ENCODE measurements at regions not wholly inside any gene's neighbourhood (a gene's known extent, or its start where the extent isn't known, plus 50 kb on each side); places are given as distances from the start of the nearest gene placed in this dataset.

DNA sequence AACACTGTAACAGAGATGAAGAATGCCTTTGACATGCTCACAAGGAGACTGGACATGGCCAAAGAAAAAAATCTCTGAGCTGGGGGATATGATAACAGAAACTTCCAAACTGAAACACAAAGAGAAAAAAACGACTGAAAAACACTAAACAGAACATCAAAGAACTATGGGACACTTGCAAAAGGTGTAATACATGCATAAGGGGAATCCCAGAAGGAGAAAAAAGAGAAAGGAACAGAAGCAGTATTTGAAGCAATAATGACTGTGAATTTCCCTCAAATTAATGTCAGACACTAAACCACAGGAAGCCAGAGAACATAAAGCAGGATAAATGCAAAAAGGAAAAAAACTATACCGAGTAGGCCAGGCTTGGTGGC is 117.4 kb upstream of the ARID1B start:
- WGBS, result 85% methylated on average over 2 of the region's 2 CpGs

DNA sequence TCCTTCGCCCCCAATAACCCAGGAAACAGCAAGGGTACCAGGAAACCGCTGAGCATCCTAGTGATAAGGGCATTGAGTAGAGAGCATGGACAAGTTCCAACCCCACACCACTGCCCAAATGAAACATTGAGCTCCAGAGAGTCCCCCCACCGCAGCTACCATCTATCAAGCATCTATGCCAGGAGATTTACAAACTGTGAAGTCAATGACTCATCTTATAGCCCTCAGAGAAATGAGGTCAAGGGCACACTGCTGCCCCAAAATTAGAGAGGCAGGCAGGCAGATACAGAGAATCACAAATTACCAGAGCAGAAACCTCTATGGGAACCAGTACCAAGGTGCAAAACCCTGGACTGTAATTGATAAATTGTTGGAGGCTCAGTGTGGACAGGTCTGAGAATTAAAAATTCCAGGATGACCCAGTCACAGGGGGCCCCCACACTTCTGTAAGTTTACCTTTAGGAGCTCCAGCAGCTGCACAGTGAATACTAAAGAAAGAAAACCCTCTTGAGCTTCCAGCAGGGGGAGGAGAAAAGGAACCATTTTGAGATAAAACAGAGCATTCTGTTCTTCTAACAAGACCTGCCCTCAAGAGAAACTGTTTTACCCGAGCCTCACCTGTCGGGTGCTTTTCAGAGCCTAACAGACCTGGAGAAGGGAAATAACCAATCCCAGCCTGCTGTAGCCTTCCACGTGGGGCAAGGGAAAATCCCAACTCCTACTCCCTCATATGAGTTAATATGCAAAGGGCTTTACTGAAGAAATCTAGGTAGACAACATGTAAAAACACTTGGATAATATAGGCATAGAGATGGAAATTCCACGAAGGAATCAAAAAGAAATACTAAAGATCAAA is 118.0 kb upstream of the ARID1B start:
- WGBS, result 83% methylated on average over 7 of the region's 7 CpGs

More for the DNA sequence above, 117.4 kb upstream of the ARID1B start:
- TF ChIP-seq POLR2A (IDR thresholded peaks at IDR 0.05) (no peak), CTCF (IDR thresholded peaks at IDR 0.05) (no peak), POLR2AphosphoS5 (IDR thresholded peaks at IDR 0.05) (no peak)
- DNase-seq (ENCODE audit: low spot score), result no peak
- H3K9me3 ChIP-seq, result no peaks in the 10 kb centered on the region
- H3K27ac ChIP-seq, result no peak overlapping the region
- intact Hi-C loops (cut with DNase I), result no loop called here
- H3K4me3 ChIP-seq, result no peak overlapping the region
- H3K4me1 ChIP-seq (replicated peaks), result no peaks in the 10 kb centered on the region
- no peaks in the 10 kb centered on the region for H3K36me3 ChIP-seq
- no peaks in the 10 kb centered on the region for H3K27me3 ChIP-seq (replicated peaks; ENCODE audit: insufficient read depth)

DNA sequence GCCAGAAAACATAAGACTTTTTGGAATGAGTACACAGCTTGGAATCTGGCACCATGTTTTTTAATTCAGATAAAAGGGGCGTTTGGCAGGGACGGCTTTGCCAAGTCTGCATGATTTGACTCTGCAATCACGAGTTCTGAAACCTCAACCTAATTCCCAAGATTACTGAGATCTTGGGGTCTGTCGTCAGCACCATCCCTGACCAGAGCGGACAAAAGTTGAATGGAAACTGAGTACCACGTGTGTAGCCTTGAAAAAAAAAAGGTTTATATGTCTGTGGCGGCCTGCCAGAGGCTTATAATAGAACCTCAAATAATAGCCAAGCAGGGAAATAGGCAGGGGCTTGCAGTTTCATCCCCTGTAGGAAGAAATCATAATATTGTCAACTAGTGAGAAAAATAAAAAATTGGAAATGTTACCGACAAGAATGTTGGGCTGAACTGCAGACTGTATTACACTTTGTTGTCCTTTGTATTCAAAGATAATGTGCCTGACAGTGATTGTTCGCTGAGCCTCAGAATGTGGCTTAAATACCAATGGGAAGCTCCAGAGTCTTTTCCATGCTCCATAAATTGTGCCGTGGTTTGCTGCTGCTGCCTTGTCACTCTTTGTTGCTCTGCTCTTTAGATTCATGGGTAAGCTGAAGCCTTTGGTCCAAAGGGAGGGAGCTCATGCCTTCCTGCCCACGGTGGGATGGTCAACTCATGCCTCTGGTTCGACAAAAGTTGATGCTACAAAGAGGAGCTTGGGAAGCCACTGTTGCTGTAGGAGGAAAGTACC is 118.8 kb upstream of the ARID1B start:
- no peaks in the 10 kb centered on the region for H3K27me3 ChIP-seq (replicated peaks; ENCODE audit: insufficient read depth)
- DNase-seq (ENCODE audit: low spot score), result peak; percentile 24
- intact Hi-C loops (cut with DNase I), result no loop called here
- peak; percentile 33 for TF ChIP-seq POLR2AphosphoS5 (IDR thresholded peaks at IDR 0.05)
- TF ChIP-seq POLR2A (IDR thresholded peaks at IDR 0.05), result no peak
- no peak overlapping the region for H3K27ac ChIP-seq
- WGBS, result 18% methylated on average over 12 of the region's 12 CpGs
- H3K9me3 ChIP-seq, result no peaks in the 10 kb centered on the region
- H3K4me3 ChIP-seq, result no peak overlapping the region
- no peaks in the 10 kb centered on the region for H3K36me3 ChIP-seq
- no peaks in the 10 kb centered on the region for H3K4me1 ChIP-seq (replicated peaks)

More for the DNA sequence above, 118.0 kb upstream of the ARID1B start:
- TF ChIP-seq CTCF (IDR thresholded peaks at IDR 0.05) (no peak), POLR2AphosphoS5 (IDR thresholded peaks at IDR 0.05) (no peak), POLR2A (IDR thresholded peaks at IDR 0.05) (no peak)
- Histone ChIP-seq H3K27ac (no peak overlapping the region), H3K9me3 (no peaks in the 10 kb centered on the region), H3K36me3 (no peaks in the 10 kb centered on the region), H3K4me3 (no peak overlapping the region), H3K27me3 (replicated peaks; ENCODE audit: insufficient read depth) (no peaks in the 10 kb centered on the region), H3K4me1 (replicated peaks) (no peaks in the 10 kb centered on the region)
- intact Hi-C loops (cut with DNase I), result no loop called here
- DNase-seq (ENCODE audit: low spot score), result no peak

GRCh38 chr6:156657296-156657695 is 119.9 kb upstream of the ARID1B start:
- Histone ChIP-seq H3K4me1 (replicated peaks) (no peaks in the 10 kb centered on the region), H3K4me3 (no peak overlapping the region), H3K9me3 (no peaks in the 10 kb centered on the region), H3K27me3 (replicated peaks; ENCODE audit: insufficient read depth) (no peaks in the 10 kb centered on the region), H3K36me3 (no peaks in the 10 kb centered on the region), H3K27ac (no peak overlapping the region)
- WGBS, result 95% methylated on average over 5 of the region's 5 CpGs
- DNase-seq (ENCODE audit: low spot score), result no peak
- TF ChIP-seq POLR2AphosphoS5 (IDR thresholded peaks at IDR 0.05) (no peak), CTCF (IDR thresholded peaks at IDR 0.05) (no peak), POLR2A (IDR thresholded peaks at IDR 0.05) (no peak)
- intact Hi-C loops (cut with DNase I), result no loop called here

All from prostate gland (tissue), 2 donors.